CD14-positive monocyte (primary cell): ENCODE measurements at regions not wholly inside any gene's neighbourhood (a gene's known extent, or its start where the extent isn't known, plus 50 kb on each side); places are given as distances from the start of the nearest gene placed in this dataset.

Experiments used
- DNase-seq, 3 donors: peaks; one replicate each; pipeline ENCODE4 v3.0.0-alpha.2; 2011 to 2022
- H2AFZ ChIP-seq: 2 replicates; pipeline ENCODE4 v1.6.0; 2012; ENCODE audit warnings: mild to moderate bottlenecking, low read depth, low read length, inconsistent platforms; ENCODE audit not compliant: insufficient read depth, poor library complexity, severe bottlenecking
- H3K27ac ChIP-seq, 2 donors: 1 replicate in 1 of 2; 2 replicates in 1 of 2; pipeline ENCODE4 v1.5.1; 2012 to 2013; ENCODE audit warnings: low read length in 2 of 2, control low read depth in 1 of 2, inconsistent platforms in 1 of 2, low read depth in 1 of 2, mild to moderate bottlenecking in 1 of 2
- H3K27me3 ChIP-seq, 2 donors: one replicate each; pipeline versions ENCODE4 v1.6.0 to v1.6.1; 2011 to 2013; ENCODE audit warnings: low read length in 2 of 2; ENCODE audit not compliant: control insufficient read depth in 2 of 2, insufficient read depth in 2 of 2
- H3K36me3 ChIP-seq, 2 donors: replicated peaks in 1 of 2; 1 replicate in 1 of 2; 2 replicates in 1 of 2; pipeline versions ENCODE4 v1.5.1 to v1.6.1; 2012 to 2013; ENCODE audit warnings: low read length in 2 of 2, control low read depth in 1 of 2, inconsistent platforms in 1 of 2, mild to moderate bottlenecking in 1 of 2; ENCODE audit not compliant: insufficient read depth in 2 of 2, control insufficient read depth in 1 of 2
- H3K4me1 ChIP-seq, 2 donors: 1 replicate in 1 of 2; 2 replicates in 1 of 2; pipeline versions ENCODE4 v1.5.1 to v1.6.1; 2012 to 2013; ENCODE audit warnings: low read length in 2 of 2, control low read depth in 1 of 2, inconsistent platforms in 1 of 2, mild to moderate bottlenecking in 1 of 2, moderate library complexity in 1 of 2; ENCODE audit not compliant: insufficient read depth in 2 of 2, control insufficient read depth in 1 of 2
- H3K4me2 ChIP-seq: replicated peaks from 2 replicates; pipeline ENCODE3; 2012; ENCODE audit warnings: low read length, moderate library complexity, mild to moderate bottlenecking; ENCODE audit not compliant: poor library complexity, severe bottlenecking; ENCODE audit errors: extremely low read depth
- H3K4me3 ChIP-seq, 3 experiments: fragments of 200-600 bp in 1 of 3; sonication (generic) in 1 of 3; replicated peaks in 1 of 3; 1 replicate in 2 of 3; 2 replicates in 1 of 3; pipeline ENCODE4 v1.5.1; 2011 to 2013; ENCODE audit warnings: low read length in 3 of 3, mild to moderate bottlenecking in 3 of 3, control low read depth in 2 of 3, low read depth in 2 of 3, inconsistent platforms in 1 of 3, moderate library complexity in 1 of 3
- H3K79me2 ChIP-seq: 2 replicates; pipeline ENCODE4 v1.6.0; 2012; ENCODE audit warnings: mild to moderate bottlenecking, control low read depth, inconsistent platforms, low read length, moderate library complexity; ENCODE audit not compliant: insufficient read depth
- H3K9ac ChIP-seq: 2 replicates; pipeline ENCODE4 v1.6.0; 2017; ENCODE audit warnings: low read length, mild to moderate bottlenecking; ENCODE audit not compliant: insufficient read depth, poor library complexity, severe bottlenecking
- H3K9me3 ChIP-seq, 2 donors: replicated peaks in 1 of 2; 1 replicate in 1 of 2; 2 replicates in 1 of 2; pipeline versions ENCODE4 v1.5.1 to v1.6.1; 2012 to 2013; ENCODE audit warnings: low read length in 2 of 2, control low read depth in 1 of 2; ENCODE audit not compliant: control insufficient read depth in 1 of 2, insufficient read depth in 1 of 2
- H4K20me1 ChIP-seq: 2 replicates; pipeline ENCODE4 v1.6.0; 2012; ENCODE audit warnings: mild to moderate bottlenecking, low read length, control low read depth, moderate library complexity; ENCODE audit not compliant: insufficient read depth
- H3K27ac Mint-ChIP-seq, 7 donors: one replicate each; pipeline ENCODE4 v1.8.0; 2020; ENCODE audit warnings: mild to moderate bottlenecking in 7 of 7, mixed read lengths in 7 of 7, moderate library complexity in 6 of 7, inconsistent platforms in 2 of 7
- H3K27me3 Mint-ChIP-seq, 3 donors: one replicate each; pipeline ENCODE4 v1.8.0; 2021 to 2022; ENCODE audit warnings: low read depth in 3 of 3, mild to moderate bottlenecking in 3 of 3, mixed read lengths in 3 of 3, moderate library complexity in 3 of 3, inconsistent platforms in 1 of 3
- H3K36me3 Mint-ChIP-seq, 2 donors: one replicate each; pipeline ENCODE4 v1.8.0; 2020; ENCODE audit warnings: mixed read lengths in 2 of 2, inconsistent platforms in 1 of 2, mild to moderate bottlenecking in 1 of 2
- H3K4me1 Mint-ChIP-seq: one replicate; pipeline ENCODE4 v1.8.0; 2020; ENCODE audit warnings: mild to moderate bottlenecking, mixed read lengths
- H3K4me3 Mint-ChIP-seq, 2 donors: one replicate each; pipeline ENCODE4 v1.8.0; 2020; ENCODE audit warnings: mild to moderate bottlenecking in 2 of 2, mixed read lengths in 2 of 2, moderate library complexity in 1 of 2
- H3K9me3 Mint-ChIP-seq, 7 donors: one replicate each; pipeline ENCODE4 v1.8.0; 2020 to 2022; ENCODE audit warnings: mixed read lengths in 7 of 7, mild to moderate bottlenecking in 6 of 7, moderate library complexity in 6 of 7, inconsistent platforms in 2 of 7
- CTCF ChIP-seq: fragments of 200-600 bp; IDR thresholded peaks from one replicate; pipeline ENCODE4 v1.8.0; 2022; ENCODE audit warnings: antibody characterized with exemption, mild to moderate bottlenecking
- WGBS: methylation state at CpG from one replicate; pipeline ENCODE4 v1.1.5; 2013; ENCODE audit warnings: missing lambda C conversion rate; ENCODE audit not compliant: insufficient coverage; 5-methylcytosine and 5-hydroxymethylcytosine counted together
- intact Hi-C, 2 donors: fragments of 100-400 bp; cut with micrococcal nuclease; formaldehyde crosslinking; loops; one replicate each; pipeline versions ENCODE4 v1.15.0 to v1.15.1; 2023

- Histone ChIP-seq H3K79me2 (no peaks in the 10 kb centered on the region), H3K36me3 (no peaks in the 10 kb centered on the region), H2AFZ (no peak overlapping the region), H4K20me1 (no peaks in the 10 kb centered on the region), H3K9me3 (peaks cover 16 to 31% of the 10 kb centered on the region in 2 donors), H3K27ac (no peak overlapping the region), H3K4me1 (no peaks in the 10 kb centered on the region), H3K4me3 (no peak overlapping the region), H3K9ac (no peak overlapping the region), H3K4me2 (no peak overlapping the region), H3K27me3 (no peaks in the 10 kb centered on the region)
- H3K9me3 Mint-ChIP-seq: peaks cover 2 to 35% (median 9%) of the 10 kb centered on the region in 7 donors
- no peak overlapping the region for H3K27ac Mint-ChIP-seq
- H3K27me3 Mint-ChIP-seq: no peaks in the 10 kb centered on the region
- H3K4me3 Mint-ChIP-seq: no peak overlapping the region
- TF ChIP-seq CTCF: no peak
- no peak for DNase-seq
- intact Hi-C loops: no loop called here
- H3K4me1 Mint-ChIP-seq: no peaks in the 10 kb centered on the region
- H3K36me3 Mint-ChIP-seq: no peaks in the 10 kb centered on the region
- 58% methylated on average over 2 of the region's 2 CpGs for WGBS
These were observed 241.5 kb upstream of the CNTNAP4 start for GRCh38 chr16:76035689-76036088.

- Histone ChIP-seq H2AFZ (no peak overlapping the region), H3K4me1 (no peaks in the 10 kb centered on the region), H3K79me2 (no peaks in the 10 kb centered on the region), H3K4me3 (no peak overlapping the region), H4K20me1 (no peaks in the 10 kb centered on the region), H3K36me3 (no peaks in the 10 kb centered on the region), H3K27me3 (no peaks in the 10 kb centered on the region), H3K27ac (no peak overlapping the region), H3K9ac (no peak overlapping the region), H3K9me3 (peaks cover 16 to 20% of the 10 kb centered on the region in 2 donors), H3K4me2 (no peak overlapping the region)
- Mint-ChIP-seq H3K4me1 (no peaks in the 10 kb centered on the region), H3K27me3 (peaks cover 0 to 2% (median 0%) of the 10 kb centered on the region in 3 donors), H3K27ac (no peak overlapping the region), H3K9me3 (peaks cover 2 to 30% (median 9%) of the 10 kb centered on the region in 7 donors), H3K36me3 (no peaks in the 10 kb centered on the region), H3K4me3 (no peak overlapping the region)
- DNase-seq: no peak
- no peak for TF ChIP-seq CTCF
- intact Hi-C loops: no loop called here
- no CpG with 5 or more reads among the region's 1 CpG for WGBS
These were observed 239.1 kb upstream of the CNTNAP4 start for GRCh38 chr16:76038097-76038496.
